Gastroesophageal sphincter (tissue), 3 donors: ENCODE measurements at regions not wholly inside any gene's neighbourhood (a gene's known extent, or its start where the extent isn't known, plus 50 kb on each side); places are given as distances from the start of the nearest gene placed in this dataset.

Experiments
- CTCF ChIP-seq, 4 experiments: fragments of 200-600 bp in 2 of 4; fragments of 450-650 bp in 2 of 4; sonication (generic) in 1 of 4; IDR thresholded peaks; one replicate each; pipeline ENCODE4 v1.5.1; 2017 to 2019; ENCODE audit warnings: antibody characterized with exemption in 4 of 4, mild to moderate bottlenecking in 2 of 4, moderate library complexity in 2 of 4
- POLR2A ChIP-seq, 2 donors: fragments of 450-650 bp; IDR thresholded peaks; one replicate each; pipeline ENCODE4 v1.6.1; 2017; ENCODE audit warnings: antibody characterized with exemption in 2 of 2, mild to moderate bottlenecking in 2 of 2, moderate library complexity in 1 of 2

- TF ChIP-seq CTCF (IDR thresholded peaks at IDR 0.05) (no peak), POLR2A (IDR thresholded peaks at IDR 0.05) (no peak)
Measured at GRCh38 chr1:229759037-229759435, 133.0 kb downstream of the URB2 start.
